HG02623 (cell line): ENCODE measurements at regions not wholly inside any gene's neighbourhood (a gene's known extent, or its start where the extent isn't known, plus 50 kb on each side); places are given as distances from the start of the nearest gene placed in this dataset.

Experiments
- ATAC-seq: cut with Tn5 transposase; IDR thresholded peaks from one replicate; pipeline ENCODE4 v1.9.1; 2021; ENCODE audit warnings: moderate library complexity; ENCODE audit not compliant: unreplicated experiment

DNA sequence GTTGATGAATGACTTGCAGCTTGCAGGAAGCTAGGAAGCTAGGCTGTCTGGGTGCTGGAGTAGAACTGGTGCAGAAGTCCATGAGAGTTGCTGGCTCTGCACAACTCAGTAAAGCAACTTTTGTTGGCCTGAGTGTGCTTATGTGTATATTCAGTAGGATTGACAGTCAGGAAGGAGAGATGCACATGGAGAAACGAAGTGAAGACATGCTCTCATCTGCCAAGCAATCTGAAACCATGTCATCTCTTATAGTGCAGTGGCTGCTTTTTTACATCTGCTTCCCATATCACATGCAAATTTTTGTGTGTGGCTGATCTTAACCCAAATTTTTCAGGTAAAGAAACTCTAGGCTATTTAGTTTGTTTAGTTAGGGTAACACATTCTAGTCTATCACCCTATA, 252.4 kb upstream of the HS3ST5 start:
- no peak for ATAC-seq

DNA sequence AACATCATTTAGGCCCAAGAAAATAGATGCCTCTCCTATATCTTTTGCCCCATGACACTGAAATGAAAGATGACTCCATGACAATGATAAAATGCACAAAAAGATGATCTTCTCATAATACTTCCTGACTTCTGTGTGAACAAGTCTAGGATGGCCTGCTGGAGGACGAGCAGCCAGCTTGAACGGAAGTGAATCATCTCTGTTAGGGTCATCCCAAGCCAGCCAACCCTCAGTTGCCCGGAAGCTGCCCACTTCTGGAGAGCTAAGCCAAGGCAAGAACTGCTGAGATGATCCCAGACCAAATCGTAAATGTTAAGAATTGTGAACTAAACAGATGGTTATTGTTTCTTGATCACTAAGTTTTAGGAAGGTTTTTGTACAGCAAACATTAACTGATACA, 249.7 kb upstream of the HS3ST5 start:
- ATAC-seq: no peak

DNA sequence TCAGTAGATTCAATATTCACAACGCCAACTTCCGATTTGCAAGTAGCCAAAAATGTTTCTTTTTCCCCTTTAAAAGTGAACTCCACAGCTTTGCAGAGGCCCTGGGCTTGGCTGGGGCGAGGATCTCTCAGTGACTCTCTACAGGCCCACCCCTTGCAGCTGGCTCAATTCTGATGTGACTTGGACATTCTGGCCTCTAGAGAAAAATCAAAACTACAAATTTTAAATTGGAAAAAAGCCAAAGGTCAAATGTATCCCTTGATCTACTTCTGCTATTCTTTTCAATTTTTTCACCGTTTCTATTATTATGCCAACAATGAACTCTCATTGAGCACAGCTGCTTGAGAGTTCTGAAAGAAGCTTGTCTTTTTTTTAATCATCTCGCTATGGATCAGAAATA, 245.9 kb upstream of the HS3ST5 start:
- ATAC-seq: no peak

DNA sequence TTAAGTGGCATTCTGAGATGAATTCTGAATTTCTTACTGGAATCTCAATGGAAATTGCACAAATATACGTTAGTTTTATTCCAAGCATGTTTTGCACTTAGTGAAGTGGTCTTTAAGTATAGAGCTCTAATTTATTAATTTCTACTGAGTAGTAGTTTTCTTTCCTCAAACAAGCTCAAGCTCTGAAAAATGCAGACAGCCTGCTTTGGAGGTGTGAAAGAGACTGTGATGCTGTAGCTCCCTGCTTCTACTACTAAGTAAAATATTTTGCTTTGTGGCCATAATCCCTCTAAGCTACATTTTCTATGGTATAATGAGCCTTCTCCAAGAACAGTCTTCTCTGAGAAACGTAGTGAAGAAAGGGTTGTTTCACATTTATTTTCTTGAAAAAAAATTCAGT, 243.5 kb upstream of the HS3ST5 start:
- no peak for ATAC-seq

DNA sequence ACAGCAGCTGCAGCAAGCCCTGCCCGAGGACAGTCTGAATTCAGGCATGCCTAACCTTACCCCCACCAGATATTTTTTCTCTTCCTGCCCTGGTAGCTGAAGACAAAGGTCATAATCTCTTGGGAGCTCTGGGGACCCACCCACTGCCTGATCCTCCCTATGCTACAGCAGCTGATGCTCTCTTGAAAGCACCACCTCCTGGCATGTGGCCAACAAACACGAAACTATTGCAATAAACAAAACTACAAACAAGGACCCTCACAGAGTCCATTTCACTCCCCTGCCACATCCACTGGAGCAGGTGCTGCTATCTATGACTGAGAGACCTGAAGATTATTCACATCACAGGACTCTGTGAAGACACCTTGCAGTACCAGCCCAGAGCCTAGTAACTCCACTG, 238.5 kb upstream of the HS3ST5 start:
- no peak for ATAC-seq

DNA sequence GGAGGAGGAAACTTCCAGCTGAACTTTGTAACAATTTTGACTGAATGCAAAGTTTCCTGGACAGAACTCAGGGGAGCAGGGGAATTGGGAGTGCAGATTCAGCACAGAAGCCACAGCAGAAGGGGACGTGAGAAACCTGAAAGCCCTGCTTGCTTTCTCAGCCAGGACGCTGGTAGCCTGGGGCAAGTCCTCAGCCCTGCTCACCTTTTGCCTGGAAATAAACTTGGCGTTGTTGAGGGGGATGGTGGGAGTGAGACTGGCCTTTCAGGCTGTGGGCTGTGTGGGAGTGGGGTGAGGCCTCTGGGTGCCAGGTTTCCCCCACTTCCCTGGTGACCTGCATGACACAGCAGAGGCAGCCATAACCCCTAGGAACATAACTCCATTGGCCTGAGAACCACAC, 238.1 kb upstream of the HS3ST5 start:
- no peak for ATAC-seq

DNA sequence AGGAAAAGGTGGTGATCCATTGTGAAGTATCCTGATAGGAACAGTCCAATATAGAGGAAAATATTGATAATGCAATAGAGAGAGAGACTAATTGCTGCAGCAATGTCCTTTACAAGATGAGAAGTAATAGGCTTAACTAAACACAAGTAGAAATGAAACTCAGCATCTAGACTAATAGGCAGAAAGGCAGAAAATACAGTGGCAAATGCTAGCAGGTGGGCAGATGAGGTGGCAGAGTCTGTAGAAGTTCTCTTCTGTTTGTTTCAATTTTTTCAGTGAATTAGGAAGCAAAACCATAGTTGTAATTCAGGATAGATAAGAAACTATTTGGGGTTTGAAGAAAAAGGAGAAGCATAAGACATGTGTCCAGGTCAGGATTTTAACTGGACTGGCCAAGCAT, 236.7 kb upstream of the HS3ST5 start:
- ATAC-seq: no peak

DNA sequence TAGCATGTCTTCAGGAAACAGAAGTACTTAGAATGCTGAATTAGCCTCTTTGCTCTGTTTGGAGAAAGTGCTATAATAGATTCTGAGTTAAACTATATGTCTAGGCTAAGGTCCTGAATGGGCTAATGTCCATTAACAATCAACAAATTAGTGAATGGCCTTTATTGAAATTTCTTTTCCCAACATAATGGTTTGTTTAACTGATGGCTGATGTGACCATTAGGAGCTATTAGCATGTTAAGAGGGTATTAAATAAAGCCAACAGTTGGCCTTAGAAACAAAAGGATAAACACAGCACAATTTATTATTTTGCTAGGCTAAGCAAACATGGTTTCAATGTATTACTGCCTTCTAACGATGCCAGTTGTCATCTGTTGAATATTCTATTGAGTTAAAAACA, 234.3 kb upstream of the HS3ST5 start:
- no peak for ATAC-seq

DNA sequence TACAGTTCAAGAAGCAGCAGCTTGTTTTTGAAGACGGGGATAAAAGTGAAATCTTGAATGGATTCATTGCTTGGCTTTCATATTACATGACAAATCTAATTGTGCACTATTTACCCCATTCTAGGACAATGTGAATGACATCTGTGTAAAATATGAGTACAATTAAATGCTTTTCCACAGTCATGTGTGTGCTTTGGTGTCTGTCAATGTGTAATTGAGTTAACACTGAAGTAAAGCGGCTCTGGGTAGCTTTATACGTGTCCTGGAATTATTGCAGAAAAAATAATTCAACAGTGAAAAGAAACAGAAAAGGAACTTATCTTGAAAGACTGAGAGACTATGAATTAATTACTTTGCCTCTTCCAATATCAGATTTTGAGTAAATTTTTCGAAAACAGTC, 233.5 kb upstream of the HS3ST5 start:
- no peak for ATAC-seq

DNA sequence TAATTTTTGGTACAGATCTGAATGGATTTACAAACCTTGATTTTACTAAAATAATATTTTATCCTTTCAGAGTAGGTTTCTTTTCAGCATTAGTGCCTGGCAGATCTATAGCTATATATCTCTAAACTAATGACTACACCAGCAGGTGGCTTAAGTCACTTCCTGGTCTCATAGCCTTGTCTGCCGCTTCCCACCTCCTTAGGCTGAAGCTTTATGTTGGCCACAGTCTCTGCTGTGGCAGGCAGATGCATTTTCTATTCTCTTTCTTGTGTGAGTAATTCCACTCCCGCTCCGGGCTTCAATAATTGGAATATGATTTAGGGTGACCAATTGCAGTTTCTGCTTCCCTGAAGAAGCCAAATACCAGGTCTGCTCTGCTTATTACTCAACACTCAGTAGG, 226.8 kb upstream of the HS3ST5 start:
- peak; percentile 50 for ATAC-seq

DNA sequence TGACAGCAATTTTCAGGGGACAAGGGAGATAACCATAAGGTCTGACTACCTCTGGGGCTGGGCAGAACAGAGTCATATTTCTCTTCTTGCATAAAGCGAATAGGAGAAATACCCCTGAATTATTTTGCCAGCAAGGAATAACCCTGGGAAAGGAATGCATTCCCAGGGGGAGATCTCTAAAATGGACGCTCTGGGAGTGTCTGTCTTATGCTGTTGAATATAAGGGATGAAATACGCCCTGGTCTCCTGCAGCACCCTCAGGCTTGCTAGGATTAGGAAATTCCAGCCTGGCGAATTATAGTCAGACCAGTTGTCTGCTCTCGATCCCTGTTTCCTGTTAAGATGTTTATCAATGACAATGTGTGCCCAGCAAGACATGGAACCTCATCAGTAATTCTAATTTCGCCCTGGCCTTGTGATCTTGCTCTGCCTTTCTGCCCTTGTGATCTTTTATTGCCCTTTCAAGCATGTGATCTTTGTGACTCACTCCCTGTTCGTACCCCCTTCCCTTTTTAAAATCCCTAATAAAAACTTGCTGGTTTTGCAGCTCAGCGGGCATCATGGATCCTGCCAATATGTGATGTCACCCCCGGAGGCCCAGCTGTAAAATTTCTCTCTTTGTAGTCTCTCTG, 221.6 kb upstream of the HS3ST5 start:
- ATAC-seq: no peak

DNA sequence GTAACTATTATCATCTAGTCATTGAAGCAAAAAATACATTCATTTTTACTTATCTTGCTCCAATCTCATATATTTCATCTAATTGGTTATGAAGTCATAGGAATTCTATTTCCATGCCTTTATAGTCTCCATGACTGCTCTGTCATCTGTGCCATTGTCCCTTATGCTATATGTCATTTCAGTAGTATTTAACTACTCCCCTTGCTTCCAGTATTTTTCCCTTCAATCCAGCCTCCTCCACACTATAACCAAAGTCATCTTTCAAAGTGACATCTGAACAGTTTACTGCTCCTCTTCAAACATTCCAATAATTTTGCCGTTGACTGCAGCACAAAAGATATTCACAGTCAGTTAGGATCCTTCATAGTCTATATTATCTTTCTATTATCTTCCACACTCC, 216.6 kb upstream of the HS3ST5 start:
- no peak for ATAC-seq

DNA sequence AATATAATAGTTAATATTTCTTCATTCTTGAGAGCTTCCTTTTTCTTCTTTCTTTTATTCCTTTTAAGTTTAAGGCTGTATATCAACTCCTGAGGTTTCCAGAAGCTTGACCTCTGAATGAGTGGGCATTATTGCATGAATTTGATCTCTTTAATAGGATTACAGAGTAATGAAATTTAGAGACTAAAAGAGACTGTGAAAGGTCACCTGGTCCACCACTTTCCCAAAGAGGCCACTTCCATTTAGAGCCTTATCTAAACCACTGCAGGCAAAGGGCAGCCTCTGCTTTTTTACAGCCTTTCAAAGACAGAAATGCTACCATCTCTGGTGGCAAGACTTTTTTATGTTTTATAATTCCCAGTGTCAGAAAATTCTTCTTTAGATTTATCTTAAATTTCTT, 215.3 kb upstream of the HS3ST5 start:
- ATAC-seq: no peak

DNA sequence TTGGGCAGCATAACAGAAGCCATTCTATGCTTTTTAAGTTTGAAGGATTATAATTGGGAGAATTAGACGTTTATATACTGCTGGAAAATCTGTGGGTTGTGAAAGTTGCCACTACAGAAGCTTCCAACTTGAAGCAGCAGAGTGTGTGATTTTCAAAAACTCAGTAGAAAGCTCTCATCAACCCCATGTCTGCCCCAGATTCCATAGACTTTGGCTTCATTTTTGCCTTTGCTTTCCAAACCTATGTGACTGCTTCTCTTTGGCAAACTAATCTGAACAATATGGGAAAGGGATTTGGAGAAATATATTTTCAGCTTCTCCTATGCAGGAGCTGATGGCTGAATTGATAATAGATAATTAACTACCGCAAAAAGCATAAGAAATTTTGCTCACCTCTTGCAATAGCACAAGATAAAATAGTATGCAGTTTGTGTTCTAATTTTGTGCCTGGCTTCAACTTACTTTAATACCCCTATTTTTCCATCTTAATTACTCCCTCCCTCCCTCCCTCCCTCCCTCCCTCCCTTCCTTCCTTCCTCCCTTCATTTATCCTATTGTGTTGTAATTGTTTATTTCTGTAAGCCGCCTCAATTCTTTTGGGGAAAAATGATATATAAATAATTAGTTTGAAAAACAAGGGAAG, 214.1 kb upstream of the HS3ST5 start:
- no peak for ATAC-seq

DNA sequence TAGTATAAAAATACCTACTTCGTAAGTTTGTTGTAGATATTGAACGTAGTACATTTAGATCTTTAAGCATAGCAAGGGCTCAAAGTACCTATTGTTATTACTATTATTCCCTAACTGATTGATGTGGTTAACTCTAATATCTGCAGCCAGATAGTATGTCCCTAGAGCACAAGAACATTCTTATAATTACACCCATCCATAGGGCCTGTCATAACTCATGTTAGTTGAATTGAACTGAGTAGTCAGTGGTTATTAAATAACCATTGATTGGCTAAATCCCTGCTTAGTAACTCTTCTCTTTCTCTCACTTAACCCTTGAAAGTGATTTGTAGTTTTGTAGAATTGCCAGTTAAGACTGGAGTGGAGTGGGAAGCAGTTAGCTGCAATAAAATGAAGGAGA, 207.5 kb upstream of the HS3ST5 start:
- ATAC-seq: no peak

DNA sequence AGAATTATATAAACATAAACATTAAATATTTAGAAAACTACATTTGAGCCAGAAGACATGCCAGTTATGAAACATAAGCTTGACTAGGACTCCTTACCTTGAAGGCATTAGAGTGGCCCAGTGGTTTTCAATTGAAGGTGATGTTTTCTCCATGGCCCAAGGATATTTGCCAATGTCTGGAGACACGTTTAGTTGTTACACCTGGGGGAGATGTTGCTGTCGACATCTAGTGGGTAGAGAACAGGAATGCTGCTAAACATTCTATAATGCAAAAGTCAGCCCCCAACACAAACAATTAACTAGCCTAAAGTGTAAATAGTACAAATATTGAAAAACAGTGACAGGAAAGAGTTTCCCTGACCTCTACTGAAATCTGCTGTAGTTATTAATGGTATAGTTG, 200.9 kb upstream of the HS3ST5 start:
- ATAC-seq: no peak

DNA sequence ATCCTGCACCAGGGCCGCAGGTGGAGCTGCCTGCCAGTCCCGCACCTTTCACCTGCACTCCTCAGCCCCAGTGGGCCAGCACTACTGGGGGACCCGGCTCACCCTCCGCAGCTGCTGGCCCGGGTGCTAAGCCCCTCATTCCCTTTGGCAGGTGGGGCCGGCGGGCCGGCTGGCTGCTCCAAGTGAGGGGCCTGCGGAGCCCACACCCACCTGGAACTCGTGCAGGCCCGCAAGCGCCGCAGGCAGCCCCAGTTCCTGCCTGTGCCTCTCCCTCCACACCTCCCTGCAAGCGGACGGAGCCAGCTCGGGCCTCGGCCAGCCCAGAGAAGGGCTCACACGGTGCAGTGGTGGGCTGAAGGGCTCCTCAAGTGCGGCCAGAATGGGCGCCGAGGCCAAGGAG, 199.0 kb upstream of the HS3ST5 start:
- no peak for ATAC-seq

DNA sequence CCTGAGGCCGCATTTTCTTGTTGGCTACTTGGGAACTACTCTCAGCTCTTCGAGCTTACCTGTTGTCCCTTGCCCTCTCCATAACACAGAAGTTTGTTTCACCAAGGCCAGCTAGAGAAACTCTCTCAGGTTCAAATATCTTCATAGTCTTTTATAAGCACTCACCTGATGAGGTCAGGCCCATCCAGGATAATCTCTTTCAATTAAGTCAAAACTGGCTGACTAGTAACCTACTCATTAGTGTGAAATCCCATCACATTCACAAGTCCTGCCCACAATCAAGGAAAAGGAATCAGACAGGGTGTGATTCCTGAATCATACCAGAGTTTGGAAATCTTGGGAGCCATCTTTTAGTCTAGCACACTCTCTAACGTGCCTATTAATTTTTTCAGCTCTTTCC, 195.2 kb upstream of the HS3ST5 start:
- ATAC-seq: no peak

DNA sequence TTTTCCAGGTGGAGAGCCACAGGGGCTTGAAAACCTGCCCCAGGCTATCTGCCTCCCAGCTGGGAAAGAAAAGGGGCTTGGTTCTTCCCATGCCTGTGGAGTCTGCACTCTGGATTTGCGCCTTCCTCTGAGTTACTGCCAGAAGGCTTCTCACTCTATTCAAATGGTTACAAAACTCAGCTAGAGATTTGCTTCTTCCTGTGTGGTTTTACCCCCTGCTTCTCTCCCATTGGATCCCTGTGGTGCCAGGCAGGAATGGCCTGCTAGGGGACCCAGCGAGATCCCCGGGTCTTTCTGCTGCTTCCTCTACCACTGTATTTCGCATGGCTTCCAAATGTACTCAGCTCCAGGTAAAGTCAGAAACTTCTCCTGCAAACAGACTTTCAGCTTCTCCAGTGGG, 192.0 kb upstream of the HS3ST5 start:
- ATAC-seq: no peak

DNA sequence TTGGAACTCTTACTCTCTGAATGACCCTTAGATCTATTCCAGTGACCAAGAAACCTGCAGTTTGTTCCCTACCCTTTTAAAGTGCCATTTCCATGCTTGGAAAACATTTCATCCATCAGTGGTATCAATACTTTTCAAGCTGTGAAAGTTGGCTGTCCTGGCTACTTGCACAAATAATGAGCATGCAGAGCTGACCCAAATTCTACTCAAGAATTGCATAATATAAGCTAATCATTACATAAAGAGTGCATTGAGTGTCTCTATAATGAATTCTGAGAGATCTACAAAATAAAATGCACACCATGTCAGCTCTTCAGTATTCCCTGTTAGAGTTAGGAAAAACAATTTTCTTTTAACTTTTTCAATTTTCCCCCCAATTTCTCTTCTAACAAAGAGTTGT, 181.3 kb upstream of the HS3ST5 start:
- no peak for ATAC-seq

DNA sequence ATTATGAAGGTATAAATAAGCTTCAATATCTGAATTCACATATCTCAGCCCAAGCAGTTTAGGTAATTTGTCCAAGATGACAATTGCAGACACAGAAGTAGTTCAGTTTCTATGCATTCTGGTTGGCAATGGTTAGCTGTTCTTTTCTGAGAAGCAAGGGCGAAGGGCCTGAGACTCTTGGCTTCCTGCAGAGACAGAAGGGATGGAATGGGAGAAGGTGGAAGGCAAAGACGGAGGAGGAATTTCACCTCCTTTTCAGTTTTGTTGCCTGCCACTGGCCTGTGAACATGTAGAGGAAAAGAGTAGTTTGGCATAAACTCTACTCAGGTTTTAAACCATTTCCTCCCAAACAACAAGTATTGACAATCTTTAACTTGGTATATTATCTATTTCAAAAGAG, 180.7 kb upstream of the HS3ST5 start:
- ATAC-seq: no peak

DNA sequence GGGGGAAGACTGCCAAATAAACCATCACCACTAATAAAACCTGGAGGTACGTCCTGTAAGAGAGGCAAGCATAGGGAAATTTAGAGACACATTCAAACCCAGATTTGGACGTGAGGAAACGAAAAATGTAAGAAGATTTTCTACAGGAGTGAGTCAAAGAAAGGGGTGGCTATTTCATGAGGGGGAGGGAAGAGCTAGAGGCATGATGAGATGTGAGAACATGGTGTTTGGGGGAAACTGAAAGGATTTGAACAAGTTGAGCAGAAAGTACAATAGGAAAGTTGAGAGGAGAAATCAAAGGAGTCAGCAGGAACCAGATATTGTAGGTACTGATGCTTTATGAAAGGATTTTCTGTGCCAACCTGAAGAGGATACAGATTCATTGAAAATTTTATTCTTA, 179.1 kb upstream of the HS3ST5 start:
- ATAC-seq: no peak

DNA sequence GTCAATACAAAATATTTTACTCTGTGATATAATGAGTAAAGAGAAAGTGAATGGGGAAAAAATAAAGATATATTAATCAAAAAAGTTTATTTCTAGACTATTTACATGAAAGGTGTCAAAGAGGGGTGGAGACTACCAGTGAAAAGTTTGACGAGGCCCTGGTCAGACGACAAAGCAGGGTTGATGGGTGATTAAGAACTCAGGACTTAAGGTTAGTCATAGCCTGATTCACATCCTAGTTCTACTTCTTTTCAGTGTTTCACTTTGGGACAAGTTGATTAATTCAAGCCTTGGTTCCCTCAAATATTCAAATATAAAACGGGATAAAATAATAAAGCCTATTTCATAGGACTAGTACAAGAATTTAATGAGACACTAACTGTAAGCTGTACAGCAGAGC, 178.2 kb upstream of the HS3ST5 start:
- ATAC-seq: no peak
